K562 (cell line): ENCODE measurements at regions not wholly inside any gene's neighbourhood (a gene's known extent, or its start where the extent isn't known, plus 50 kb on each side); places are given as distances from the start of the nearest gene placed in this dataset.

Source experiments
- ATAC-seq: fragments of 200-7000 bp; cut with Tn5 transposase; 3 replicates; pipeline ENCODE4 v1.9.1; 2020; ENCODE audit warnings: moderate library complexity
- BruUV-seq: library from RNA; stranded (reverse); fragments of 400-500 nt; replicated peaks from 2 replicates; lab custom pipeline; 2021; lab: Mats Ljungman, UMichigan
- CTCF ChIA-PET: fragments of 300-600 bp; formaldehyde crosslinking; extraction: SDS; loops from one replicate; lab custom pipeline; 2021; ENCODE audit warnings: low intra/inter-chr PET ratio; lab: Yijun Ruan, JAX
- POLR2A ChIA-PET: fragments of 300-600, 350-650 bp; sonication (Branson Sonifier 250); formaldehyde crosslinking; extraction: SDS; loops from one replicate; lab custom pipeline; 2021; ENCODE audit warnings: antibody characterized with exemption, inconsistent platforms; lab: Yijun Ruan, JAX
- DNase-seq, 4 experiments: peaks; one replicate each; pipeline versions ENCODE4 v3.0.0 to v3.0.0-alpha.2; 2011 to 2018; ENCODE audit warnings: low spot score in 3 of 4, mixed read lengths in 3 of 4; ENCODE audit errors: extremely low read depth in 1 of 4
- FAIRE-seq: peaks from 2 replicates; lab custom pipeline; 2011; peaks lifted over from hg19 to GRCh38; lab: Jason Lieb, UNC
- H2AFZ ChIP-seq: 2 replicates; pipeline ENCODE4 v1.6.0; 2011; ENCODE audit warnings: low read depth, low read length, control low read depth, inconsistent platforms
- H3K27ac ChIP-seq: fragments of 200-600 bp; 3 replicates; pipeline ENCODE4 v1.8.0; 2011; ENCODE audit warnings: low read depth, mild to moderate bottlenecking, control low read depth, inconsistent platforms, low read length, moderate library complexity, mixed read lengths; ENCODE audit errors: extremely low read depth
- H3K27me3 ChIP-seq, 2 experiments: fragments of 300-600 bp in 1 of 2; 2 replicates in 1 of 2; 3 replicates in 1 of 2; pipeline versions ENCODE4 v1.6.0 to v1.8.0; 2011; ENCODE audit warnings: inconsistent platforms in 2 of 2, low read length in 2 of 2, mild to moderate bottlenecking in 1 of 2, mixed read lengths in 1 of 2, moderate library complexity in 1 of 2; ENCODE audit not compliant: control insufficient read depth in 2 of 2, insufficient read depth in 2 of 2
- H3K36me3 ChIP-seq: fragments of 300-600 bp; 3 replicates; pipeline ENCODE4 v1.8.0; 2011; ENCODE audit warnings: mild to moderate bottlenecking, low read length, inconsistent platforms; ENCODE audit not compliant: control insufficient read depth, insufficient read depth
- H3K4me1 ChIP-seq, 2 experiments: fragments of 200-600 bp in 1 of 2; replicated peaks in 1 of 2; 2 replicates in 1 of 2; 3 replicates in 1 of 2; pipeline versions ENCODE4 v1.5.1 to v1.8.0; 2011; ENCODE audit warnings: inconsistent platforms in 2 of 2, low read length in 2 of 2, mild to moderate bottlenecking in 1 of 2, mixed read lengths in 1 of 2, moderate library complexity in 1 of 2; ENCODE audit not compliant: control insufficient read depth in 2 of 2, insufficient read depth in 2 of 2
- H3K4me2 ChIP-seq: 2 replicates; pipeline ENCODE4 v1.6.1; 2011; ENCODE audit warnings: low read length, control low read depth, inconsistent platforms, mixed read lengths; ENCODE audit not compliant: insufficient read depth
- H3K4me3 ChIP-seq: fragments of 200-600 bp; sonication (generic), shearing (Covaris generic); 2 replicates; pipeline ENCODE4 v1.5.1; 2016; ENCODE audit warnings: control low read depth, inconsistent platforms
- H3K79me2 ChIP-seq: fragments of 200-600 bp; 3 replicates; pipeline ENCODE4 v1.8.0; 2011; ENCODE audit warnings: low read length, inconsistent platforms; ENCODE audit not compliant: control insufficient read depth, insufficient read depth
- H3K9ac ChIP-seq, 2 experiments: 2 replicates each; pipeline versions ENCODE4 v1.6.0 to v1.6.1; 2011; ENCODE audit warnings: low read depth in 2 of 2, low read length in 2 of 2, control low read depth in 1 of 2, inconsistent platforms in 1 of 2, mild to moderate bottlenecking in 1 of 2, mixed read lengths in 1 of 2; ENCODE audit not compliant: insufficient read depth in 1 of 2
- H3K9me1 ChIP-seq: one replicate; pipeline ENCODE4 v1.6.0; 2011; ENCODE audit warnings: inconsistent platforms, mild to moderate bottlenecking, low read length, moderate library complexity; ENCODE audit not compliant: control insufficient read depth, insufficient read depth
- H3K9me3 ChIP-seq: replicated peaks from 2 replicates; pipeline ENCODE4 v1.5.1; 2011; ENCODE audit warnings: low read depth, low read length, inconsistent platforms; ENCODE audit not compliant: control insufficient read depth, insufficient read depth
- H4K20me1 ChIP-seq: replicated peaks from 2 replicates; pipeline ENCODE4 v1.6.1; 2011; ENCODE audit warnings: low read length, inconsistent platforms, mixed read lengths; ENCODE audit not compliant: control insufficient read depth, insufficient read depth
- BCL6 ChIP-seq: fragments of 250-450 bp; sonication (Bioruptor Pico); IDR thresholded peaks from 2 replicates; pipeline ENCODE4 v1.4.0; 2020
- CBX5 ChIP-seq: IDR thresholded peaks from 2 replicates; pipeline ENCODE4 v1.6.1; 2014; ENCODE audit warnings: low read depth, borderline replicate concordance
- CC2D1A ChIP-seq: fragments of 450-650 bp; IDR thresholded peaks from 2 replicates; pipeline ENCODE4 v1.6.1; 2017; ENCODE audit warnings: mild to moderate bottlenecking
- CCNT2 ChIP-seq: IDR thresholded peaks from 2 replicates; pipeline ENCODE4 v1.6.1; 2011; ENCODE audit warnings: borderline replicate concordance, low read depth, mild to moderate bottlenecking, moderate library complexity, mixed read lengths, low read length; ENCODE audit not compliant: insufficient read length; ENCODE audit errors: extremely low read depth
- COPS2 ChIP-seq: fragments of 450-650 bp; conservative IDR thresholded peaks from 2 replicates; pipeline ENCODE4 v1.6.1; 2016; ENCODE audit warnings: mild to moderate bottlenecking, moderate library complexity
- EHMT2 ChIP-seq: fragments of 450-650 bp; IDR thresholded peaks from 2 replicates; pipeline ENCODE4 v1.6.1; 2018; ENCODE audit warnings: antibody characterized with exemption
- GTF2A2 ChIP-seq: IDR thresholded peaks from 2 replicates; pipeline ENCODE4 v1.6.1; 2016; ENCODE audit warnings: mild to moderate bottlenecking, missing genetic modification characterization, missing compliant biosample characterization
- HDAC2 ChIP-seq: fragments of 450-650 bp; IDR thresholded peaks from 2 replicates; pipeline ENCODE4 v1.6.1; 2016; ENCODE audit warnings: mild to moderate bottlenecking
- MEIS2 ChIP-seq: fragments of 450-650 bp; IDR thresholded peaks from 2 replicates; pipeline ENCODE4 v1.6.1; 2014; ENCODE audit warnings: mild to moderate bottlenecking; ENCODE audit not compliant: partially characterized antibody
- NONO ChIP-seq, 2 experiments: fragments of 200-400 bp in 1 of 2; fragments of 450-650 bp in 1 of 2; formaldehyde crosslinking in 1 of 2; IDR thresholded peaks; 2 replicates each; pipeline ENCODE4 v1.6.1; 2017; ENCODE audit warnings: low read depth in 2 of 2, mild to moderate bottlenecking in 2 of 2, moderate library complexity in 2 of 2, low read length in 1 of 2
- PURB ChIP-seq: sonication (generic); formaldehyde crosslinking; IDR thresholded peaks from 2 replicates; pipeline ENCODE4 v1.9.0; 2021; ENCODE audit warnings: low read depth, mild to moderate bottlenecking, missing genetic modification reagents
- SIN3B ChIP-seq: fragments of 450-650 bp; IDR thresholded peaks from 2 replicates; pipeline ENCODE4 v1.6.1; 2017; ENCODE audit warnings: low read depth, mild to moderate bottlenecking, moderate library complexity
- SMAD1 ChIP-seq: fragments of 150-350 bp; IDR thresholded peaks from 2 replicates; pipeline ENCODE4 v1.6.1; 2014; ENCODE audit warnings: low read length, low read depth; ENCODE audit not compliant: partially characterized antibody
- TEAD2 ChIP-seq: fragments of 450-650 bp; IDR thresholded peaks from 2 replicates; pipeline ENCODE4 v1.6.1; 2016; ENCODE audit warnings: missing genetic modification characterization, control low read depth, missing compliant biosample characterization
- TSC22D4 ChIP-seq: fragments of 450-650 bp; IDR thresholded peaks from 2 replicates; pipeline ENCODE4 v1.6.1; 2016; ENCODE audit warnings: missing genetic modification characterization, missing biosample characterization, control low read depth
- YBX1 ChIP-seq: fragments of 450-650 bp; IDR thresholded peaks from 2 replicates; pipeline ENCODE4 v1.7.1; 2016; ENCODE audit warnings: mild to moderate bottlenecking
- ZBED1 ChIP-seq: IDR thresholded peaks from 2 replicates; pipeline ENCODE4 v1.6.1; 2014
- ZNF507 ChIP-seq: conservative IDR thresholded peaks from 2 replicates; pipeline ENCODE4 v1.6.1; 2017; ENCODE audit warnings: missing genetic modification characterization, missing compliant biosample characterization
- ZSCAN29 ChIP-seq: fragments of 450-650 bp; IDR thresholded peaks from 2 replicates; pipeline ENCODE4 v1.6.1; 2017
- WGBS: fragments of 100-300 bp; shearing (Covaris generic); methylation state at CpG from one replicate; pipeline ENCODE4 v1.1.6; 2016; ENCODE audit warnings: low coverage, mixed read lengths; ENCODE audit not compliant: insufficient coverage; ENCODE audit errors: missing lambda C conversion rate; 5-methylcytosine and 5-hydroxymethylcytosine counted together
- in situ Hi-C: fragments of 300-500 bp; cut with MboI; formaldehyde crosslinking; loops from 4 replicates; pipeline ENCODE4 v1.15.0; 2018; ENCODE audit warnings: inconsistent platforms, mixed read lengths
- intact Hi-C: fragments of 100-400 bp; cut with micrococcal nuclease; formaldehyde crosslinking; loops from 2 replicates; pipeline ENCODE4 v1.14.2; 2022
- TF ChIP-seq, protein P1 (sequence below): fragments of 450-650 bp; IDR thresholded peaks from 2 replicates; pipeline ENCODE4 v1.6.1; 2017; ENCODE audit warnings: antibody characterized with exemption, mild to moderate bottlenecking

DNA sequence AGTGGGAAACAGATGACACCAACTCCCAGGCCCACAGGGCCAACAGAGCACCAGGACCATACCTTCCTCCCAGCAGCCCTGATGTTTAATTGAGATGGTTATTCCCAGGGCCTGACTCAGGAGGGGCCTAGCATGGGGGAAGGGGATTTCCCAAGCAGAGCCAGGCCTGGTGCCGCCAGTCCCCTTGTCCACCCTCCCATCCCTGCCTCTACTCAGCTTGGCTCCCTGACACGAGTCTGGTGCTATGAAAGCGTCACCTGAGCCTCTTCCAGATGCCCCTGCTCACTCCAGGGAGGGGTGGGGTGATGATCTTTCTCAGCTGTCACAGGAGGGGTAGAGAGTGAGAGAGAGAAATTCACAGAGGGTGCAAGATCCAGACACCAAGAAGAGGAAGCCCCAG, 72.7 kb downstream of the EFNB1 start:
- no peaks in the 10 kb centered on the region for H3K27me3 ChIP-seq
- no peak overlapping the region for H3K4me3 ChIP-seq
- no peak overlapping the region for H2AFZ ChIP-seq
- H3K9me3 ChIP-seq, result no peaks in the 10 kb centered on the region
- H3K4me1 ChIP-seq, result peaks cover 2 to 13% of the 10 kb centered on the region in 2 experiments; a peak in 4 of 5 replicates
- FAIRE-seq (no peak), DNase-seq (no peak), ATAC-seq (no peak)
- WGBS, result 8% methylated on average over 2 of the region's 3 CpGs
- no peak overlapping the region for H3K4me2 ChIP-seq
- CTCF ChIA-PET, result no interaction called here
- no peaks in the 10 kb centered on the region for H3K79me2 ChIP-seq
- POLR2A ChIA-PET, result no interaction called here
- BruUV-seq, result no TSS peak
- TF ChIP-seq PURB (CRISPR knock-in tag) (no peak), CCNT2 (no peak), ZSCAN29 (no peak), EHMT2 (no peak), COPS2 (no peak), GTF2A2 (no peak), SIN3B (no peak), BCL6 (no peak), TEAD2 (no peak), YBX1 (no peak), SMAD1 (no peak), TSC22D4 (no peak), CBX5 (no peak), NONO (IDR thresholded peaks at IDR 0.05; ENCODE audit: low read depth in 2 of 2, low read length in 1 of 2) (no peak), ZBED1 (no peak), ZNF507 (no peak), MEIS2 (no peak), CC2D1A (no peak), HDAC2 (no peak)
- TF ChIP-seq, protein P1, sequence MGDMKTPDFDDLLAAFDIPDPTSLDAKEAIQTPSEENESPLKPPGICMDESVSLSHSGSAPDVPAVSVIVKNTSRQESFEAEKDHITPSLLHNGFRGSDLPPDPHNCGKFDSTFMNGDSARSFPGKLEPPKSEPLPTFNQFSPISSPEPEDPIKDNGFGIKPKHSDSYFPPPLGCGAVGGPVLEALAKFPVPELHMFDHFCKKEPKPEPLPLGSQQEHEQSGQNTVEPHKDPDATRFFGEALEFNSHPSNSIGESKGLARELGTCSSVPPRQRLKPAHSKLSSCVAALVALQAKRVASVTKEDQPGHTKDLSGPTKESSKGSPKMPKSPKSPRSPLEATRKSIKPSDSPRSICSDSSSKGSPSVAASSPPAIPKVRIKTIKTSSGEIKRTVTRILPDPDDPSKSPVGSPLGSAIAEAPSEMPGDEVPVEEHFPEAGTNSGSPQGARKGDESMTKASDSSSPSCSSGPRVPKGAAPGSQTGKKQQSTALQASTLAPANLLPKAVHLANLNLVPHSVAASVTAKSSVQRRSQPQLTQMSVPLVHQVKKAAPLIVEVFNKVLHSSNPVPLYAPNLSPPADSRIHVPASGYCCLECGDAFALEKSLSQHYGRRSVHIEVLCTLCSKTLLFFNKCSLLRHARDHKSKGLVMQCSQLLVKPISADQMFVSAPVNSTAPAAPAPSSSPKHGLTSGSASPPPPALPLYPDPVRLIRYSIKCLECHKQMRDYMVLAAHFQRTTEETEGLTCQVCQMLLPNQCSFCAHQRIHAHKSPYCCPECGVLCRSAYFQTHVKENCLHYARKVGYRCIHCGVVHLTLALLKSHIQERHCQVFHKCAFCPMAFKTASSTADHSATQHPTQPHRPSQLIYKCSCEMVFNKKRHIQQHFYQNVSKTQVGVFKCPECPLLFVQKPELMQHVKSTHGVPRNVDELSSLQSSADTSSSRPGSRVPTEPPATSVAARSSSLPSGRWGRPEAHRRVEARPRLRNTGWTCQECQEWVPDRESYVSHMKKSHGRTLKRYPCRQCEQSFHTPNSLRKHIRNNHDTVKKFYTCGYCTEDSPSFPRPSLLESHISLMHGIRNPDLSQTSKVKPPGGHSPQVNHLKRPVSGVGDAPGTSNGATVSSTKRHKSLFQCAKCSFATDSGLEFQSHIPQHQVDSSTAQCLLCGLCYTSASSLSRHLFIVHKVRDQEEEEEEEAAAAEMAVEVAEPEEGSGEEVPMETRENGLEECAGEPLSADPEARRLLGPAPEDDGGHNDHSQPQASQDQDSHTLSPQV, result no peak
- no peaks in the 10 kb centered on the region for H3K9me1 ChIP-seq
- intact Hi-C loops (no loop called here), in situ Hi-C loops (no loop called here)
- H3K36me3 ChIP-seq, result no peaks in the 10 kb centered on the region
- H3K27ac ChIP-seq, result no peak overlapping the region
- no peak overlapping the region for H3K9ac ChIP-seq
- H4K20me1 ChIP-seq, result no peaks in the 10 kb centered on the region
